Activated CD4-positive, alpha-beta T cell treated with anti-CD3 and anti-CD28 coated beads for 36 hours (primary cell): ENCODE measurements at regions not wholly inside any gene's neighbourhood (a gene's known extent, or its start where the extent isn't known, plus 50 kb on each side); places are given as distances from the start of the nearest gene placed in this dataset.

Source experiments
- ATAC-seq: fragments of 200-7000 bp; cut with Tn5 transposase; one replicate; pipeline ENCODE4 v1.10.0; 2021; ENCODE audit warnings: mild to moderate bottlenecking, moderate library complexity
- CTCF ChIA-PET: fragments of 350-600 bp; sonication (Branson Sonifier 250); formaldehyde crosslinking; loops from one replicate; lab custom pipeline; 2021; ENCODE audit warnings: antibody characterized with exemption; lab: Charles Lee
- POLR2A ChIA-PET: fragments of 350-600 bp; sonication (Branson Sonifier 250); formaldehyde crosslinking; loops from one replicate; lab custom pipeline; 2021; ENCODE audit warnings: antibody characterized with exemption, inconsistent platforms; lab: Charles Lee
- DNase-seq: peaks from one replicate; pipeline ENCODE4 v3.0.0-alpha.2; 2020
- H3K27ac Mint-ChIP-seq: one replicate; pipeline ENCODE4 v1.8.0; 2021; ENCODE audit warnings: mixed read lengths
- H3K27me3 Mint-ChIP-seq: one replicate; pipeline ENCODE4 v1.8.0; 2021; ENCODE audit warnings: mixed read lengths
- H3K36me3 Mint-ChIP-seq: one replicate; pipeline ENCODE4 v1.8.0; 2021; ENCODE audit warnings: low read depth, mixed read lengths
- H3K4me1 Mint-ChIP-seq: one replicate; pipeline ENCODE4 v1.8.0; 2021; ENCODE audit warnings: mixed read lengths
- H3K4me3 Mint-ChIP-seq: one replicate; pipeline ENCODE4 v1.8.0; 2021; ENCODE audit warnings: mild to moderate bottlenecking, moderate library complexity, mixed read lengths
- H3K9me3 Mint-ChIP-seq: one replicate; pipeline ENCODE4 v1.8.0; 2021; ENCODE audit warnings: low read depth, mixed read lengths
- intact Hi-C, 2 experiments: fragments of 100-400 bp; cut with DNase I in 1 of 2; cut with micrococcal nuclease in 1 of 2; formaldehyde crosslinking; loops; one replicate each; pipeline versions ENCODE4 v1.14.2 to v1.15.1; 2022 to 2024; cut with DNase I, micrococcal nuclease

DNA sequence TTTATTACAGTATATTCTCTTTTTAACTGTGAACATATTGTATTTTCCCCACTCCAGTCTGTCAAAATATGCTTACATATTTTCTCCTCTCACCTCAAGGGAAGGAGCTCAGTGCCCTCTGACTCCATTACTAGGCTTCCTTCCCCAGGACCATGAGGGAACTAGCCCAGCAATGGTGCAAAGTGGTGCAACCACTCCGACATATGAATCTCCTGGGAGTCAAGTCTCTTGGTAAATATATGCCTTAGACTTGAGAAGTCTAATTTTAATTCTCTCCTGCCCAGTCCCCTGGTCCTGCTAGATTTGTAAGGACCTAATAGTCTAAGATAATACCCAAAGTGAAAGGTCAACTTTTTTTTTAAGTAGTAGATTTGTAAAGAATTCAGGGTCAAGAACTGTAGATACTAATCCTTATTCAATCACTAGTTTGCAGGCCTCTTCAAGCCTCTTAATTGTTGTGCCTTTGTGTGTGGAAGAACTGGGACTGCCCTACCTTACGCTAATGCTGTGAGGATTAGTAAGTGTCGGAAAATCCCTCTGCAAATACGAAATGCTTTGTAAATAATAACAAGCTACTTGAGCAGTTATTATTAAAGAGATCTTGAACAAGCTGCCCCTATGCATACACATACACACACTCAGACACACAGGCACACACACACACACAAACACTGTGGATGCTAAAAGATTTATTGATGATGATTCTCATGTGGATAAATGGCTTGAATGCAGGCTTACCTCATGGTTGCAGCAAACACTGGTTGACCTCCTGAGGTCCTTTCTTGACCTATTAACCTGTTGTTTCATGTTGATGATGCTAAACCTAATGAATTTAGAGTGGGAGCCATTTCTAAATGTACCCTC is 251.2 kb upstream of the PARD3B start:
- Mint-ChIP-seq H3K36me3 (no peaks in the 10 kb centered on the region), H3K4me3 (no peak overlapping the region), H3K4me1 (no peaks in the 10 kb centered on the region), H3K27ac (no peak overlapping the region), H3K27me3 (peaks cover 20% of the 10 kb centered on the region), H3K9me3 (no peaks in the 10 kb centered on the region)
- DNase-seq (no peak), ATAC-seq (no peak)
- POLR2A ChIA-PET: no interaction called here
- intact Hi-C loops: no loop called here
- CTCF ChIA-PET: no interaction called here

GRCh38 chr2:204298404-204298803 is 246.9 kb upstream of the PARD3B start:
- ChIA-PET POLR2A (no interaction called here), CTCF (interaction anchor here (0.9 kb wide), 1 partner anchor 157 kb away, joined by 4 read pairs; no protein-coding TSS in a partner anchor)
- ATAC-seq: no peak
- no peaks in the 10 kb centered on the region for H3K36me3 Mint-ChIP-seq
- intact Hi-C loops: no loop called here
- H3K4me3 Mint-ChIP-seq: no peak overlapping the region
- H3K4me1 Mint-ChIP-seq: no peaks in the 10 kb centered on the region
- no peak overlapping the region for H3K27ac Mint-ChIP-seq
- no peak for DNase-seq
- H3K27me3 Mint-ChIP-seq: peaks cover 13% of the 10 kb centered on the region
- H3K9me3 Mint-ChIP-seq: no peaks in the 10 kb centered on the region

DNA sequence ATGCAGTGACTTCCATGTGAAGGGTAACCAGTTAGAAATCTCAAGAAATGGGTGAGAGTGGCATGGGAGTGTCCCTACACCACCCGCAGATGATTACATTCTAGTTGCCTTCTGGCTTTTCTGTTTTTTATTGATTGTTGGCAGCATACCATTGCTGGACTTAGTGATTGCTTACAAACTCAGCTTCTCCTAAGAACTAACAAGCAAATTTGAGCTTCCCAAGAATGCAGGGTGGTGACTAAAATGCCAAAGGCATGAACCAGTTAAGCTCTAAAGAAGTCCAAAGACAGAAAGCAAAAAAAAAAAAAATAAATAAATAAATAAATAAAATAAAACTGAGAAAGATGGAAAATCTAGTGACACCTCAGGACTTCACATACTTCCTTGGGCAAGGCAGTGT is 245.5 kb upstream of the PARD3B start:
- ChIA-PET CTCF (interaction anchor here (0.7 kb wide), 1 partner anchor 861 kb away, joined by 3 read pairs; no protein-coding TSS in a partner anchor), POLR2A (no interaction called here)
- Mint-ChIP-seq H3K4me3 (no peak overlapping the region), H3K27ac (no peak overlapping the region), H3K27me3 (peaks cover 11% of the 10 kb centered on the region), H3K9me3 (no peaks in the 10 kb centered on the region), H3K4me1 (no peaks in the 10 kb centered on the region), H3K36me3 (no peaks in the 10 kb centered on the region)
- no peak for DNase-seq
- intact Hi-C loops: no loop called here
- no peak for ATAC-seq

- intact Hi-C loops: no loop called here
- no peaks in the 10 kb centered on the region for H3K4me1 Mint-ChIP-seq
- no peak for DNase-seq
- CTCF ChIA-PET: interaction anchor here (1.1 kb wide), 1 partner anchor 46 kb away, joined by 4 read pairs; no protein-coding TSS in a partner anchor
- peaks cover 4% of the 10 kb centered on the region for H3K27me3 Mint-ChIP-seq
- ATAC-seq: no peak
- H3K27ac Mint-ChIP-seq: no peak overlapping the region
- H3K36me3 Mint-ChIP-seq: no peaks in the 10 kb centered on the region
- no peak overlapping the region for H3K4me3 Mint-ChIP-seq
- no peaks in the 10 kb centered on the region for H3K9me3 Mint-ChIP-seq
- POLR2A ChIA-PET: no interaction called here
Observed at GRCh38 chr2:204306667-204307066, 238.6 kb upstream of the PARD3B start.

GRCh38 chr2:204312105-204312504 is 233.2 kb upstream of the PARD3B start:
- CTCF ChIA-PET: interaction anchor here (0.5 to 1.5 kb wide), 2 partner anchors 12 to 1591 kb away, joined by 3 read pairs; no protein-coding TSS in a partner anchor
- ATAC-seq: no peak
- intact Hi-C loops: loop anchor here in 1 of 2 experiments (5.0 kb wide), 1 partner anchor 165 kb away; no protein-coding TSS in a partner anchor

DNA sequence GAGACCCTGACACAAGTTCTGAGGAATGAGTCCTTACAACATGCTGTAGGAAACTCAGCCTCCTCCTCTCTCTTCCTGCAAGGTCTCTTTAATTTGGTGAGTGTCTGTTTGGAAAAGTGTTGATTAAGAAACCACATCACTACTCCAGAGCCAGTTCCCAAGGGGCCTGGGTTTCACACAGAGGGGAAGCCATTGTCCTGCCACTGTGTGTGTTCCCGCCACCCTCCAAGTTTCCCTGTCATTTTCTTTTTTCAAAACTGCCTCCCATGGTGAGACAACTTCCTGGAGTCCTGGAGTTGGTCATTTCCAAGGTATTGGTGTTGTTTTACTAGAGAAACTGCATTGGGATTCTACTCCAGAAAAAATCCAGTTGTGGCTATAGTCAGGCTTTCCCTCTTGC is 232.0 kb upstream of the PARD3B start:
- ChIA-PET POLR2A (no interaction called here), CTCF (interaction anchor here (0.7 to 0.8 kb wide), 2 partner anchors 72 to 249 kb away, joined by 3 to 4 read pairs; no protein-coding TSS in a partner anchor)
- H3K4me1 Mint-ChIP-seq: no peaks in the 10 kb centered on the region
- no peaks in the 10 kb centered on the region for H3K9me3 Mint-ChIP-seq
- no peak for ATAC-seq
- no peak for DNase-seq
- no peak overlapping the region for H3K4me3 Mint-ChIP-seq
- H3K27me3 Mint-ChIP-seq: peaks cover 11% of the 10 kb centered on the region
- no peak overlapping the region for H3K27ac Mint-ChIP-seq
- H3K36me3 Mint-ChIP-seq: no peaks in the 10 kb centered on the region
- intact Hi-C loops: loop anchor here in 1 of 2 experiments (5.0 kb wide), 1 partner anchor 166 kb away; no protein-coding TSS in a partner anchor

More at GRCh38 chr2:204312105-204312504, 233.2 kb upstream of the PARD3B start:
- Mint-ChIP-seq H3K4me3 (no peak overlapping the region), H3K27ac (no peak overlapping the region), H3K9me3 (no peaks in the 10 kb centered on the region), H3K4me1 (no peaks in the 10 kb centered on the region), H3K27me3 (peaks cover 8% of the 10 kb centered on the region), H3K36me3 (no peaks in the 10 kb centered on the region)
- POLR2A ChIA-PET: no interaction called here
- no peak for DNase-seq

DNA sequence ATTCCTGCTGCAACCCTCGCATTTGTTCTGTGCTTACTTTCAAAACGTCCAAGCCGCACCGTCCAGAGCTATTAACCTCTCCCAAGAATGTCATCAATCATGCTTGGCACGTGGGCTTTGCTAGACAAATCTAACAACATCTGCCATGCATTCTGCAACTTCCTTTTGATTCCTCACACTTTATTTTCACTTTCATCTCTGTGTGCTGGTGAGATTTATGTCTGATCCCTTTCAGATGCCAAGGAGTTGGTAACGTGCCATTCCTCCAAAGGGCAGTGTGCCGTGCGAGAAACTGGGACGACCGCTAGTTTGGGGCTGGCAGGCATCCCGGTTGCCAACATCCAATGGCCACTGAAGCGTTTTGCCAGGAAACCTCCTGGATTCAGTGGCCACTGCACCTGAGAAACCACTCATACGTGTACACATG is 230.0 kb upstream of the PARD3B start:
- no peaks in the 10 kb centered on the region for H3K4me1 Mint-ChIP-seq
- ATAC-seq (no peak), DNase-seq (no peak)
- intact Hi-C loops: no loop called here
- CTCF ChIA-PET: interaction anchor here (0.5 kb wide), 1 partner anchor 1611 kb away, joined by 3 read pairs; no protein-coding TSS in a partner anchor
- no peak overlapping the region for H3K27ac Mint-ChIP-seq
- H3K9me3 Mint-ChIP-seq: no peaks in the 10 kb centered on the region
- H3K27me3 Mint-ChIP-seq: peaks cover 10% of the 10 kb centered on the region
- POLR2A ChIA-PET: no interaction called here
- no peaks in the 10 kb centered on the region for H3K36me3 Mint-ChIP-seq
- H3K4me3 Mint-ChIP-seq: no peak overlapping the region

GRCh38 chr2:204317640-204318039 is 227.6 kb upstream of the PARD3B start:
- H3K36me3 Mint-ChIP-seq: no peaks in the 10 kb centered on the region
- H3K4me3 Mint-ChIP-seq: no peak overlapping the region
- ChIA-PET POLR2A (no interaction called here), CTCF (no interaction called here)
- ATAC-seq (no peak), DNase-seq (no peak)
- H3K9me3 Mint-ChIP-seq: no peaks in the 10 kb centered on the region
- H3K4me1 Mint-ChIP-seq: no peaks in the 10 kb centered on the region
- peaks cover 15% of the 10 kb centered on the region for H3K27me3 Mint-ChIP-seq
- intact Hi-C loops: no loop called here
- H3K27ac Mint-ChIP-seq: no peak overlapping the region

DNA sequence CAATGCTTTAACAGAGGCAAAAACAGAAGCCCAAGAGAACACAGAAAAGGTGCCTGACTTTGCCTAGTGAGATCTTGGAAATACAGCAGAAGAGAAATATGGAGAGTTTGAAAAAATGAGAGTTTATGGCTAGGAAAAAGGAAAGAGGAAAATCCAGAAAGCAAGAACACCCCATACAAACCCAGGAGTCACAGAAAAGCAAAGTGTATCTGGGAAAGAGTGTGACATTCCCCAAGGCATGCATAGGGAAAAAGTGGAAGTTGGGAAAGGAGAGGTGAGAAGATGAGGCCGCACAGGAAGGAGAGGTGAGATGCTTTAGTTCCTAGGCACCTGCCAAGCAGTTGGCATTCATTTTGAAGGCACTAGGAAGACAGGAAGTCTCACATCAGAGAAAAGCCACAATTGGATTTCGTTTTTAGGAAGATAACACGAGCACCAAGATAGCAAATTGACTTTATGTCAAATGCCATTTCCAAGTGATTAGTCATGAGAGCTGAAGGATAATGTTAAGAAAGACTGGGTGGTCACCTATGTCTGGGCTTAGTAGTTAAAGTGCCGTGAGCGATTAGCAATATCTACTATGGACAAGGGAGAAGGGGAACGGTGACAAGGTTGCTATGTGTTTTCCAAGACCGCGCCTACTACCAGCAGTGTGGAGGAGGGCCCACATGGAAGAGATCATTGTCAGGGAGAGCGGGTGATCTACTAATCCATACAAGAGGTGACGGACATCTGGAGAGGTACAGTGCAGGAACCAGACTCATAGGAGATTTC is 224.1 kb upstream of the PARD3B start:
- ATAC-seq (no peak), DNase-seq (no peak)
- Mint-ChIP-seq H3K4me3 (no peak overlapping the region), H3K27me3 (peaks cover 15% of the 10 kb centered on the region), H3K36me3 (no peaks in the 10 kb centered on the region), H3K27ac (no peak overlapping the region), H3K9me3 (no peaks in the 10 kb centered on the region), H3K4me1 (no peaks in the 10 kb centered on the region)
- ChIA-PET POLR2A (no interaction called here), CTCF (no interaction called here)
- intact Hi-C loops: loop anchor here in 1 of 2 experiments (10.0 kb wide), 1 partner anchor 554 kb away; no protein-coding TSS in a partner anchor

DNA sequence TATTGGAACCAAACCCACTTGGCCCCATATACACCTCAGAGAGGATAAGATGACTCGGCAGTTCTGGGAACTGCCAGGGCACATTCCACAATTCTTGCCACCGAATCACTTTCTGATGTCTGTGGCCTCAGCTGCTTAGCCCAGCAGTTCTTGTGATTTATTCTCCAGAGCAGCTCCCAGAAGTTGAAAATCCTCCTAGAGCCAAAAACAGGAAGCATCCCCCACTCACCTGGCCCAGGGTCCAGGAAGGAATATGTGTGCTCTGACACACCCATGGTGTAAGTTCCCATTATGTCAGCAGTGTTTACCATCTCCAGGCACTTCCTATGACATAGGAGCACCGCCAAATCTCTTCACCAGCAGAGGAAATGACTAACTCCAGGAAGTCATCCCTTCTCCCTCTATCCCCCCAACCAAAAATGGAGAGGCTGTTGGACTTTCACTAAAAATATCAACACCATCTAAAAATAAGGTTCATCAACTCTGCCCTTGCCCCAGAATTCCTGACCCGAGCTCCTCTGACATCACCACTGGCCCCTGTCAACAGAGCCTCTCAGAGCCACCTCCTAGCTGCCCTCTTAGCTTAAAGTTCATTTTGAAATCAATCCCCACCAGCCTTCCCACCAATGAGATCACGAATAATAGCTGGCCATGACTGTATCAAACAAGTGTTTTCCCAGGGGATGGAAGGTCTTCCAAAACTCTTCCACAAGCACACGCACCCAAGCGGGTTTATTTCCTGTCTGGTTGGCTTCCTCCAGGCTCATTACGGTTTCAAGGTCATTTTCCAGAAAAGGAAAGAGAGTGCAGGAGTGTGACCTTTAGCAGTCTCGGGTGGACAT is 223.1 kb upstream of the PARD3B start:
- Mint-ChIP-seq H3K9me3 (no peaks in the 10 kb centered on the region), H3K4me3 (no peak overlapping the region), H3K36me3 (no peaks in the 10 kb centered on the region), H3K27ac (no peak overlapping the region), H3K27me3 (peaks cover 15% of the 10 kb centered on the region), H3K4me1 (no peaks in the 10 kb centered on the region)
- intact Hi-C loops: loop anchor here in 1 of 2 experiments (10.0 kb wide), 1 partner anchor 553 kb away; no protein-coding TSS in a partner anchor
- no peak for ATAC-seq
- POLR2A ChIA-PET: interaction anchor here (0.7 kb wide), 1 partner anchor 591 kb away, joined by 4 read pairs; no protein-coding TSS in a partner anchor
- DNase-seq: no peak
- CTCF ChIA-PET: interaction anchor here (0.7 to 2.7 kb wide), 5 partner anchors 132 to 1604 kb away, joined by 3 to 11 read pairs (median 3); no protein-coding TSS in a partner anchor
